Smooth muscle cell (in vitro differentiated cells): ENCODE measurements at regions not wholly inside any gene's neighbourhood (a gene's known extent, or its start where the extent isn't known, plus 50 kb on each side); places are given as distances from the start of the nearest gene placed in this dataset.

Experiments used
- DNase-seq: peaks from one replicate; lab custom pipeline; 2025; ENCODE audit not compliant: unreplicated experiment; lab: John Stamatoyannopoulos, UW
- H2AFZ ChIP-seq: fragments of 200-600 bp; sonication (generic); 2 replicates; pipeline ENCODE4 v1.6.0; 2016; ENCODE audit warnings: antibody characterized with exemption, low read depth, mild to moderate bottlenecking
- H3F3A ChIP-seq: fragments of 200-600 bp; sonication (generic); 2 replicates; pipeline ENCODE4 v1.6.0; 2017; ENCODE audit warnings: antibody characterized with exemption, low read depth
- H3K27ac ChIP-seq: fragments of 200-600 bp; sonication (generic); 2 replicates; pipeline ENCODE4 v1.5.1; 2016; ENCODE audit warnings: low read depth, mild to moderate bottlenecking
- H3K27me3 ChIP-seq: fragments of 200-600 bp; sonication (generic); 2 replicates; pipeline ENCODE4 v1.6.1; 2016; ENCODE audit warnings: low read depth, mild to moderate bottlenecking
- H3K36me3 ChIP-seq: fragments of 200-600 bp; sonication (generic); 2 replicates; pipeline ENCODE4 v1.5.1; 2016; ENCODE audit warnings: low read depth
- H3K4me1 ChIP-seq: fragments of 200-600 bp; sonication (generic); 2 replicates; pipeline ENCODE4 v1.5.1; 2016; ENCODE audit warnings: low read depth
- H3K4me2 ChIP-seq: fragments of 200-600 bp; sonication (generic); 2 replicates; pipeline ENCODE4 v1.6.0; 2016; ENCODE audit warnings: mild to moderate bottlenecking
- H3K4me3 ChIP-seq: fragments of 200-600 bp; sonication (generic); 2 replicates; pipeline ENCODE4 v1.5.1; 2016; ENCODE audit warnings: mild to moderate bottlenecking
- H3K79me2 ChIP-seq: fragments of 200-600 bp; sonication (generic); 2 replicates; pipeline ENCODE4 v1.6.0; 2016; ENCODE audit warnings: low read depth, mild to moderate bottlenecking
- H3K9ac ChIP-seq: fragments of 200-600 bp; sonication (generic); 2 replicates; pipeline ENCODE4 v1.6.0; 2016; ENCODE audit warnings: low read depth
- H3K9me3 ChIP-seq: fragments of 200-600 bp; sonication (generic); replicated peaks from 2 replicates; pipeline ENCODE4 v1.5.1; 2016; ENCODE audit warnings: low read depth
- H4K20me1 ChIP-seq: fragments of 200-600 bp; sonication (generic); 2 replicates; pipeline ENCODE4 v1.6.0; 2016; ENCODE audit warnings: low read depth
- CTCF ChIP-seq: fragments of 200-600 bp; sonication (generic); IDR thresholded peaks from 2 replicates; pipeline ENCODE4 v1.5.1; 2017; ENCODE audit warnings: borderline replicate concordance, mild to moderate bottlenecking, antibody characterized with exemption; ENCODE audit not compliant: insufficient read depth, poor library complexity, severe bottlenecking
- WGBS: methylation state at CpG from one replicate; pipeline ENCODE4 v1.1.7; 2016; ENCODE audit warnings: low lambda C conversion rate; 5-methylcytosine and 5-hydroxymethylcytosine counted together

DNA sequence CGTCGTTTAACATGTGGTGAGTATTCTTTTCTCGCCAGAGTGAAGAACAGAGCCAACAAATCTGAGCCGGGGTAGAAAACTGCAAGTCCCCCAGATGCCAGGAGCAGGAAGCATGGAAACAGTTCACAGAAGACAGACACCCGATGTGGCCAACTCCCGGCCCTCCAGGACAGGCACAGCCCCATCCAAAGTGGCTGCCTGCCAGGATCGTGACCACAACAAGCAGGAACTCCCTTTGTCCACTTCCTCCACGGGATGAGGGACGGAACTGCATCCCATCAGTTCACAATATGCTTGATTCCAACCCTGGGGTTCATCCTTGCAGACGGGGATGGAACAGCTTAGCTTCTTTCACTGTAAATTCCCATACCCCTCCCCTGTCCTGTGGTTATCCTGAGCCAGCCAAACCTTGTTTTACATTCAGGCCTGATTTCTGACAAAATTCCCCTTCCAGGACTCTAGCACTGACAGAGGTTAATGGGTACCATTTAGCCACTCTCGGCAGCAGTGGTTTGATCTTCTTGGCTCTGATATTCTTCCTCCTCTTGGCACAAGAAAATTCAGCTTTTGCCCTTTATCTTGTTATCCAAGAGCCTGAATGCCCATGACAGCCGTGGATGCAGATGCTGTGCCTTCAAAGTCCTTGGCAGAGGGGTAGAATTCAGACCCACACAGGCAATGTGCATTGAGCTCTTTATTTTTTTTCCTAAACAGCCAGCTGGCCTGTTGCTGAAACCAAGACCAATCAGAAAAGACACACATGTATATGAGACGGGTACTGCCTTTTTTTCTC lies 105.5 kb upstream of the FAM204A start:
- no peaks in the 10 kb centered on the region for H3F3A ChIP-seq
- no peaks in the 10 kb centered on the region for H3K9me3 ChIP-seq
- no peaks in the 10 kb centered on the region for H3K4me1 ChIP-seq
- 82% methylated on average over 13 of the region's 13 CpGs for WGBS
- no peaks in the 10 kb centered on the region for H4K20me1 ChIP-seq
- no peak overlapping the region for H3K27ac ChIP-seq
- H3K79me2 ChIP-seq: no peaks in the 10 kb centered on the region
- H3K36me3 ChIP-seq: no peaks in the 10 kb centered on the region
- TF ChIP-seq CTCF: no peak
- peaks cover 31% of the 10 kb centered on the region for H3K27me3 ChIP-seq
- H3K9ac ChIP-seq: no peak overlapping the region
- no peak for DNase-seq
- H3K4me2 ChIP-seq: no peak overlapping the region
- H2AFZ ChIP-seq: no peak overlapping the region
- H3K4me3 ChIP-seq: no peak overlapping the region

- Histone ChIP-seq H3F3A (no peaks in the 10 kb centered on the region), H4K20me1 (no peaks in the 10 kb centered on the region), H3K9ac (no peak overlapping the region), H3K27me3 (peaks cover 31% of the 10 kb centered on the region), H3K4me2 (no peak overlapping the region), H3K4me3 (no peak overlapping the region), H3K4me1 (no peaks in the 10 kb centered on the region), H3K79me2 (no peaks in the 10 kb centered on the region), H3K36me3 (no peaks in the 10 kb centered on the region), H3K9me3 (no peaks in the 10 kb centered on the region), H2AFZ (no peak overlapping the region), H3K27ac (no peak overlapping the region)
- WGBS: 60% methylated on average over 1 of the region's 1 CpG
- no peak for DNase-seq
- no peak for TF ChIP-seq CTCF
Observed at GRCh38 chr10:118445535-118445934, 103.4 kb upstream of the FAM204A start.

DNA sequence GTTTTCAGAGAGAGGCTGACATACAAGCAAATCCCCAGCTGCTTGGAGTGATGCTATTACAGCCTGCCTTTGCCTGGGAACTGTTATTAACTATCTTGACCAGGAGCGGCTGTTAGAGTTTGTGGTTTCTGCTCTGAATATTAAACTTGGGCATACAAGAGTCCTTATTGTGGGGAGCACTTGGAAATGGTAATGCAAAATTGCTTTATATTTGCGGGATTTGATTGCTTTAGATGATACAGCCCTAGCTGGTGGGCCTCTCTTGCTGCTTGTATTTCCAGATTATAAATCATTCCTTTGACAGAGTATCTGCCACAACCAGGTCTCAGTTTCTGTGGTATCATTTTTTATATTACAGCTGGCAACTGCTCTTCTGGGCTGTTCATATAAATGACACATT lies 101.9 kb upstream of the FAM204A start:
- no peaks in the 10 kb centered on the region for H4K20me1 ChIP-seq
- H3K9ac ChIP-seq: no peak overlapping the region
- H3K79me2 ChIP-seq: no peaks in the 10 kb centered on the region
- peaks cover 30% of the 10 kb centered on the region for H3K27me3 ChIP-seq
- no peak for TF ChIP-seq CTCF
- WGBS: 69% methylated on average over 2 of the region's 2 CpGs
- no peak overlapping the region for H2AFZ ChIP-seq
- DNase-seq: no peak
- H3K9me3 ChIP-seq: no peaks in the 10 kb centered on the region
- no peaks in the 10 kb centered on the region for H3F3A ChIP-seq
- no peaks in the 10 kb centered on the region for H3K4me1 ChIP-seq
- no peaks in the 10 kb centered on the region for H3K36me3 ChIP-seq
- H3K4me3 ChIP-seq: no peak overlapping the region
- H3K27ac ChIP-seq: no peak overlapping the region
- no peak overlapping the region for H3K4me2 ChIP-seq

DNA sequence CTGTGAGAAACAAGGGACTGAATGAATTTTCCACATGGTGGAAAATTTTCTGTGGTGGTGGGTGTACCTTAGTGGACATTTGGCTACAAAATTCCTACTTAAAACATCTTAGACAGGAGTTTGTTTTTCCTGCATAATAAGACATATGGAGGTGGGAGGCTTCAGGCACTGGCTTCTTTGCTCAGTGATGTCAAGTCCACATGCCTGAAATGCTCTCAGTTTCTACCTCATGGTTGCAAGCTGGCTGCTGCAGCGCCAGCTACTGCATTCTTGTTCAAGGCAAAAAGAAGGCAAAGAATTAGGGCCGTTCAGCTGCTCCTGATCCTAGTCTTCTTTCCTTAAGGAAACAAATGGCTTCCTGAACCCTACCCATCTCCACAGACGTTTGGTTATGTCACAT lies 99.9 kb upstream of the FAM204A start:
- H3K27me3 ChIP-seq: peaks cover 28% of the 10 kb centered on the region
- no peak for DNase-seq
- H3K9me3 ChIP-seq: no peaks in the 10 kb centered on the region
- no peak overlapping the region for H3K4me2 ChIP-seq
- H3K9ac ChIP-seq: no peak overlapping the region
- H3K4me1 ChIP-seq: no peaks in the 10 kb centered on the region
- no peak overlapping the region for H3K4me3 ChIP-seq
- H2AFZ ChIP-seq: no peak overlapping the region
- no peak for TF ChIP-seq CTCF
- H4K20me1 ChIP-seq: no peaks in the 10 kb centered on the region
- WGBS: 84% methylated on average over 3 of the region's 3 CpGs
- H3K27ac ChIP-seq: no peak overlapping the region
- H3K36me3 ChIP-seq: no peaks in the 10 kb centered on the region
- H3F3A ChIP-seq: no peaks in the 10 kb centered on the region
- H3K79me2 ChIP-seq: no peaks in the 10 kb centered on the region
